Gastrocnemius medialis (tissue), 4 donors: ENCODE measurements at regions not wholly inside any gene's neighbourhood (a gene's known extent, or its start where the extent isn't known, plus 50 kb on each side); places are given as distances from the start of the nearest gene placed in this dataset.

Experiments used
- ATAC-seq, 2 donors: fragments of 150-250 bp; one replicate each; pipeline ENCODE4 v1.9.1; 2016
- DNase-seq, 2 donors: peaks; one replicate each; pipeline ENCODE4 v3.0.0-alpha.2; 2019
- H3K27ac ChIP-seq, 4 donors: fragments of 200-600 bp; sonication (generic); 1 replicate in 1 of 4; 2 replicates in 3 of 4; pipeline ENCODE4 v1.5.1; 2016 to 2018; ENCODE audit warnings: mild to moderate bottlenecking in 2 of 4, moderate library complexity in 1 of 4
- H3K27me3 ChIP-seq, 3 donors: fragments of 200-600 bp; sonication (generic) in 2 of 3; 1 replicate in 1 of 3; 2 replicates in 2 of 3; pipeline versions ENCODE4 v1.5.1 to v1.6.0; 2016 to 2019; ENCODE audit warnings: mild to moderate bottlenecking in 1 of 3, moderate library complexity in 1 of 3
- H3K36me3 ChIP-seq, 2 donors: fragments of 200-600 bp; sonication (generic) in 1 of 2; one replicate each; pipeline ENCODE4 v1.5.1; 2017 to 2018
- H3K4me1 ChIP-seq, 2 donors: fragments of 200-600 bp; sonication (generic) in 1 of 2; one replicate each; pipeline ENCODE4 v1.5.1; 2016 to 2017; ENCODE audit warnings: mild to moderate bottlenecking in 2 of 2
- H3K4me3 ChIP-seq, 4 donors: fragments of 200-600 bp; sonication (generic) in 3 of 4; 1 replicate in 1 of 4; 2 replicates in 3 of 4; pipeline ENCODE4 v1.5.1; 2016 to 2019; ENCODE audit warnings: mild to moderate bottlenecking in 2 of 4
- H3K9me3 ChIP-seq, 3 donors: fragments of 200-600 bp; sonication (generic) in 2 of 3; 1 replicate in 1 of 3; 2 replicates in 2 of 3; pipeline ENCODE4 v1.5.1; 2016 to 2019
- CTCF ChIP-seq, 5 experiments: fragments of 450-650 bp in 3 of 5; fragments of 200-600 bp in 2 of 5; sonication (generic) in 2 of 5; IDR thresholded peaks in 4 of 5; conservative IDR thresholded peaks in 1 of 5; 1 replicate in 4 of 5; 2 replicates in 1 of 5; pipeline ENCODE4 v1.5.1; 2016 to 2019; ENCODE audit warnings: antibody characterized with exemption in 5 of 5, mild to moderate bottlenecking in 3 of 5, moderate library complexity in 3 of 5
- POLR2A ChIP-seq, 2 donors: fragments of 450-650 bp; IDR thresholded peaks; one replicate each; pipeline ENCODE4 v1.6.1; 2017; ENCODE audit warnings: antibody characterized with exemption in 2 of 2, mild to moderate bottlenecking in 2 of 2, moderate library complexity in 2 of 2
- in situ Hi-C, 4 donors: fragments of 200-750 bp; cut with MboI; loops; one replicate each; pipeline versions ENCODE4 v1.15.0 to v1.8.0; 2017; ENCODE audit warnings: low sequenced_read_pairs in 4 of 4
- intact Hi-C: fragments of 100-400 bp; cut with DNase I; formaldehyde crosslinking; loops from one replicate; pipeline ENCODE4 v1.15.1; 2023; ENCODE audit warnings: low total_unique reads

- TF ChIP-seq POLR2A (IDR thresholded peaks at IDR 0.05) (no peak), CTCF (IDR thresholded peaks at IDR 0.05 in 4 of 5, conservative IDR thresholded peaks at IDR 0.05 in 1 of 5) (no peak)
- H3K27me3 ChIP-seq, result no peaks in the 10 kb centered on the region
- no peak overlapping the region for H3K27ac ChIP-seq
- DNase-seq, result no peak
- intact Hi-C loops, result no loop called here
- no peaks in the 10 kb centered on the region for H3K4me1 ChIP-seq
- no peak for ATAC-seq
- in situ Hi-C loops, result no loop called here
- H3K36me3 ChIP-seq, result no peaks in the 10 kb centered on the region
- no peaks in the 10 kb centered on the region for H3K9me3 ChIP-seq
- no peak overlapping the region for H3K4me3 ChIP-seq
Observed at GRCh38 chr21:24870633-24871032, 736.6 kb downstream of the MRPL39 start.

- ATAC-seq (no peak), DNase-seq (no peak)
- H3K9me3 ChIP-seq, result no peaks in the 10 kb centered on the region
- intact Hi-C loops, result no loop called here
- no peaks in the 10 kb centered on the region for H3K27me3 ChIP-seq
- H3K27ac ChIP-seq, result no peak overlapping the region
- in situ Hi-C loops, result no loop called here
- no peak for TF ChIP-seq POLR2A (IDR thresholded peaks at IDR 0.05)
- TF ChIP-seq CTCF (IDR thresholded peaks at IDR 0.05 in 4 of 5, conservative IDR thresholded peaks at IDR 0.05 in 1 of 5), result no peak
- no peaks in the 10 kb centered on the region for H3K36me3 ChIP-seq
- H3K4me3 ChIP-seq, result no peak overlapping the region
- no peaks in the 10 kb centered on the region for H3K4me1 ChIP-seq
Observed at GRCh38 chr21:24869862-24870261, 737.4 kb downstream of the MRPL39 start.

- H3K27me3 ChIP-seq, result no peaks in the 10 kb centered on the region
- no peak for ATAC-seq
- no peaks in the 10 kb centered on the region for H3K36me3 ChIP-seq
- no peak for DNase-seq
- TF ChIP-seq POLR2A (IDR thresholded peaks at IDR 0.05) (no peak), CTCF (IDR thresholded peaks at IDR 0.05 in 4 of 5, conservative IDR thresholded peaks at IDR 0.05 in 1 of 5) (no peak)
- in situ Hi-C loops (no loop called here), intact Hi-C loops (no loop called here)
- H3K27ac ChIP-seq, result no peak overlapping the region
- no peaks in the 10 kb centered on the region for H3K4me1 ChIP-seq
- H3K4me3 ChIP-seq, result no peak overlapping the region
- no peaks in the 10 kb centered on the region for H3K9me3 ChIP-seq
Observed at GRCh38 chr21:24868117-24868516, 739.2 kb downstream of the MRPL39 start.

- no peaks in the 10 kb centered on the region for H3K36me3 ChIP-seq
- TF ChIP-seq CTCF (IDR thresholded peaks at IDR 0.05 in 4 of 5, conservative IDR thresholded peaks at IDR 0.05 in 1 of 5) (no peak), POLR2A (IDR thresholded peaks at IDR 0.05) (no peak)
- no peaks in the 10 kb centered on the region for H3K4me1 ChIP-seq
- H3K4me3 ChIP-seq, result no peak overlapping the region
- intact Hi-C loops, result no loop called here
- H3K27ac ChIP-seq, result no peak overlapping the region
- no peaks in the 10 kb centered on the region for H3K9me3 ChIP-seq
- no peak for DNase-seq
- no peak for ATAC-seq
- H3K27me3 ChIP-seq, result no peaks in the 10 kb centered on the region
- in situ Hi-C loops, result no loop called here
Observed at GRCh38 chr21:24861471-24861870, 745.8 kb downstream of the MRPL39 start.

- H3K4me1 ChIP-seq, result no peaks in the 10 kb centered on the region
- no peak for DNase-seq
- intact Hi-C loops, result no loop called here
- H3K9me3 ChIP-seq, result no peaks in the 10 kb centered on the region
- TF ChIP-seq POLR2A (IDR thresholded peaks at IDR 0.05) (no peak), CTCF (IDR thresholded peaks at IDR 0.05 in 4 of 5, conservative IDR thresholded peaks at IDR 0.05 in 1 of 5) (no peak)
- H3K4me3 ChIP-seq, result no peak overlapping the region
- no peak overlapping the region for H3K27ac ChIP-seq
- no peaks in the 10 kb centered on the region for H3K27me3 ChIP-seq
- in situ Hi-C loops, result no loop called here
- ATAC-seq, result no peak
- no peaks in the 10 kb centered on the region for H3K36me3 ChIP-seq
Observed at GRCh38 chr21:24856326-24856725, 751.0 kb downstream of the MRPL39 start.
